Type B pancreatic cell (in vitro differentiated cells): ENCODE measurements at regions not wholly inside any gene's neighbourhood (a gene's known extent, or its start where the extent isn't known, plus 50 kb on each side); places are given as distances from the start of the nearest gene placed in this dataset.

ENCODE experiments used
- DNase-seq: peaks from one replicate; pipeline ENCODE4 v3.0.0; 2021; ENCODE audit warnings: mixed read lengths; ENCODE audit not compliant: unreplicated experiment; ENCODE audit errors: extremely low spot score
- H3K27ac Mint-ChIP-seq: 2 replicates; pipeline ENCODE4 v1.8.0; 2021; ENCODE audit warnings: mild to moderate bottlenecking, mixed read lengths
- H3K27me3 Mint-ChIP-seq: 2 replicates; pipeline ENCODE4 v1.8.0; 2021; ENCODE audit warnings: mixed read lengths
- H3K36me3 Mint-ChIP-seq: 2 replicates; pipeline ENCODE4 v1.8.0; 2021; ENCODE audit warnings: mixed read lengths
- H3K4me1 Mint-ChIP-seq: one replicate; pipeline ENCODE4 v1.8.0; 2021; ENCODE audit warnings: mixed read lengths; ENCODE audit not compliant: unreplicated experiment
- H3K4me3 Mint-ChIP-seq: 2 replicates; pipeline ENCODE4 v1.8.0; 2021; ENCODE audit warnings: mild to moderate bottlenecking, mixed read lengths
- H3K9me3 Mint-ChIP-seq: 2 replicates; pipeline ENCODE4 v1.8.0; 2021; ENCODE audit warnings: mixed read lengths
- CTCF ChIP-seq: fragments of 200-600 bp; sonication (generic); conservative IDR thresholded peaks from 2 replicates; pipeline ENCODE4 v1.5.0; 2021; ENCODE audit warnings: antibody characterized with exemption, mild to moderate bottlenecking

DNA sequence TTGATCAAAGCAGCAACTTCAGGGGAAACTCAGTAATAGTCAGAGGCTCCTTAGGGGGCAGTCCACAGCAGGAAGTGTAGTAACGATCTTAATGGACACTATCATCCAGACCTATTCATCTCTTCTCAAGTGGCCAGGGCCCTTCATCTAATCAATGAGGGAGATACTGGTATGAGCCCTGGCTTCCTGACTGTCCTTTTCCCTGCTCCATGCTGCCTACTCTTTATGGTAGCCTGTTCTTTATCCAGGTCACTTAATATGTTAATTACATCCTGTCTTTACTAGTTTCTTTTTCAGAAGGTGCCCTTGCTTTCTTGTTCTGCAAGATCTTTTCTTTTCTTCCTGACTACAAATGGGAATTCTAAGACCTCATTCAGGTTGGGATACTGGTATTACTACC lies 197.1 kb downstream of the CAVIN4 start:
- H3K4me1 Mint-ChIP-seq, result no peaks in the 10 kb centered on the region
- H3K36me3 Mint-ChIP-seq, result no peaks in the 10 kb centered on the region
- no peak overlapping the region for H3K4me3 Mint-ChIP-seq
- H3K27me3 Mint-ChIP-seq, result no peaks in the 10 kb centered on the region
- H3K27ac Mint-ChIP-seq, result no peak overlapping the region
- no peak for TF ChIP-seq CTCF
- DNase-seq, result no peak
- H3K9me3 Mint-ChIP-seq, result no peaks in the 10 kb centered on the region

DNA sequence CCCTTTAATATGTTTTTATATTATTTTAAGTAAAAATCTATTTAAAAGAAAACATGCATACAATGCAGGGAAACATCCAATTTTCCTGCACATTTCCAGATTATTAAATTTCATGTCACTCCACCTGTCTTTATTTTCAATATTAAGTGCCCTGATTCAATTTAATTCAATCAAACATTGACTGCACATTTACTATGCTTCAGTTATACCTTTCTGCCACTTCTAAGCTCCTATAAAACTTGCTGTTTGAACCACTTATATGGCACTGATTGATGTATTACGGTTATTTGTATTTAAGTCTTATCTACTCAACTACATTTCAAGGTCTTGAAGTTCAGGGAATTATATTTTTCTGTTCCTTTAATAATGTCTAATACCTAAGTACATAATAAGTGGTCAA lies 198.0 kb downstream of the CAVIN4 start:
- H3K4me1 Mint-ChIP-seq, result no peaks in the 10 kb centered on the region
- TF ChIP-seq CTCF, result no peak
- no peak for DNase-seq
- H3K27me3 Mint-ChIP-seq, result no peaks in the 10 kb centered on the region
- no peak overlapping the region for H3K27ac Mint-ChIP-seq
- H3K36me3 Mint-ChIP-seq, result no peaks in the 10 kb centered on the region
- no peaks in the 10 kb centered on the region for H3K9me3 Mint-ChIP-seq
- H3K4me3 Mint-ChIP-seq, result no peak overlapping the region

DNA sequence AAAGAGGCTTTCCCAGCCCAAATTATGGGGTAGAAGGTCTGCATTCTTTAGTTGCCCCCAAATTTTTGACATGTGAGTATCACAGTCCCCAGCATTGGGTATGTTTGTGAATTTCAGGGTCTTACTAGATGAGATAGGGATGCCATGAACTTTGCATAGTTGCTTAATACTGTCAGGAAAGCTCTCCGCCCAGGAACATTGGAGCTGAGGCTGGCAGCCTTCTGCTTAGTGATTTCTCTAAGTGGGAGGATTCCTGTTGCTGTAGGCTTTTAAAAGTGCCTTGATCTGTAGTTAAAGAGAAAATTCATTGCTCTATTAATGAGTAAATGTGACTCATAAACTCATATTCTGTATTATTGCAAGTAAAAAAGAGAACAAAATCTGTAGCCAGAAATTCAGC lies 206.9 kb downstream of the CAVIN4 start:
- no peaks in the 10 kb centered on the region for H3K36me3 Mint-ChIP-seq
- H3K4me3 Mint-ChIP-seq, result no peak overlapping the region
- DNase-seq, result no peak
- no peaks in the 10 kb centered on the region for H3K27me3 Mint-ChIP-seq
- H3K27ac Mint-ChIP-seq, result no peak overlapping the region
- no peak for TF ChIP-seq CTCF
- H3K9me3 Mint-ChIP-seq, result peaks cover 5% of the 10 kb centered on the region
- H3K4me1 Mint-ChIP-seq, result no peaks in the 10 kb centered on the region

DNA sequence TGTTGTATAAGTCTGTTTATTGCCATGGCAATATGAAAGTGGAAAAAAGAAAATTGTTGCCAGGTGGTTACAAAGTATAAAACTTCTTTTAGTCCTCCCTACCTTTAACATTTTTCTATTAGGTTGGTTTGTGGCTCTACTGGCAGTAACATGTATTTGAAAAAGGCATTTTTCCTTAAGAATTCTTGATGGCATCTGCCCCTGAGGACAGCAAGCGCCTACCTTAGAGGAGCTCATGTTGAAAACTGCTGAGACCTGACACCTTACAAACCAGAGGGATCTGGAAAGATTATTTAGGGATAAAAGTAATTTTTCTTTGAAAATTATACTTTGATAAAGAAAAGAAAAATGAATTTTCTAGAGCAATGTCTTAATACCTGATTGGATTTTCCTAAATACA lies 208.1 kb downstream of the CAVIN4 start:
- H3K27ac Mint-ChIP-seq, result no peak overlapping the region
- peaks cover 5% of the 10 kb centered on the region for H3K9me3 Mint-ChIP-seq
- no peaks in the 10 kb centered on the region for H3K27me3 Mint-ChIP-seq
- DNase-seq, result no peak
- H3K36me3 Mint-ChIP-seq, result no peaks in the 10 kb centered on the region
- no peaks in the 10 kb centered on the region for H3K4me1 Mint-ChIP-seq
- H3K4me3 Mint-ChIP-seq, result no peak overlapping the region
- TF ChIP-seq CTCF, result no peak

DNA sequence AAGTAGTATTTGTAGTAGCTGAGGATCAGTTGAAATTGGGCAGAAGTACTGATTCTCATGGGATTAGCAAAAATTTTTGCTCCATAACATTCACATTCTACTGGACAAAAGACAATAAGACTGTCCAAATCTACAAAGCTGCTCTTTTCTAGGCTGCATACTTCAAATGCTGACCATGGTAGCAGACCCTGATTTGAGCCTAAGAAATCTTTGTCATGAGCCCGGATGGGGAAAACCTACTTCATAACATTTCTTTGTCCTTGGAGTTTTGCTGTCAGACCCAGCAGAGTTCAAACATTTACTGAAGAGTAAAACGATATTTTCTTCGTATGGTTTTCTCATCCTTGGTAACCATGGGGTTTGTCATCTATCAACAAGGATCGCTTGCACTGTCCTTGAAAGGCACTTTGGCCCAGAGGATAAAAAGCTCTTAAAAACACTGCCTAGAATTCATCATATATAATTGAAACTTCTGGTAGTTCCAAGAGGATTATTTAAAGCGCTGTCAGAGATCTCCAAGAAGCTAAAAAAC lies 216.9 kb downstream of the CAVIN4 start:
- no peaks in the 10 kb centered on the region for H3K4me1 Mint-ChIP-seq
- no peak overlapping the region for H3K4me3 Mint-ChIP-seq

More for the DNA sequence above, 216.9 kb downstream of the CAVIN4 start:
- no peaks in the 10 kb centered on the region for H3K9me3 Mint-ChIP-seq
- no peaks in the 10 kb centered on the region for H3K36me3 Mint-ChIP-seq
- H3K27me3 Mint-ChIP-seq, result peaks cover 5% of the 10 kb centered on the region
- no peak for TF ChIP-seq CTCF
- H3K27ac Mint-ChIP-seq, result no peak overlapping the region
- DNase-seq, result no peak
